H4 (cell line): ENCODE measurements at regions not wholly inside any gene's neighbourhood (a gene's known extent, or its start where the extent isn't known, plus 50 kb on each side); places are given as distances from the start of the nearest gene placed in this dataset.
"Not testable (repeated sequence)": the region's sequence is repeated elsewhere in the genome, so short reads cannot be mapped to it uniquely, and the experiment has no call there.

ENCODE experiments used
- DNase-seq: peaks from one replicate; pipeline ENCODE4 v3.0.0-alpha.2; 2015; ENCODE audit warnings: low spot score

DNA sequence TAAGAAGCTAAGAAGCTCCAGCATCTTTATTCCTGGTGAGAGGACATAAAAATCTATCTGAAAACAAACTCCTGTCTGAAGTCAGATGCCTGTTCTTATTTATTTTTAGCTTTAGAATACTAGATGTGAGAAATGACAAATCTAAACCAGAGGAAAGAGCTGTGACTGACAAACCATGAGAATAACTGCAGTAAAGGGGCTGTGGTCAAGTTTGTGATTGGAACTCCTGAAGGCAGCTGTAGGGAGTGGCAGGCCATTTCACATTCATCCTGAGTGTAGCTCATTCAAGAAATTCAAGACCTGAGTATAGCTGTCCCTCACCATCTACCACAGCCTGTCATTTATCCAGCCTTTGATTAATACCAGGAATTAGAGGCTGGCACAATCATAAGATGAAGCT is 718.8 kb downstream of the BRINP1 start:
- DNase-seq = no peak

DNA sequence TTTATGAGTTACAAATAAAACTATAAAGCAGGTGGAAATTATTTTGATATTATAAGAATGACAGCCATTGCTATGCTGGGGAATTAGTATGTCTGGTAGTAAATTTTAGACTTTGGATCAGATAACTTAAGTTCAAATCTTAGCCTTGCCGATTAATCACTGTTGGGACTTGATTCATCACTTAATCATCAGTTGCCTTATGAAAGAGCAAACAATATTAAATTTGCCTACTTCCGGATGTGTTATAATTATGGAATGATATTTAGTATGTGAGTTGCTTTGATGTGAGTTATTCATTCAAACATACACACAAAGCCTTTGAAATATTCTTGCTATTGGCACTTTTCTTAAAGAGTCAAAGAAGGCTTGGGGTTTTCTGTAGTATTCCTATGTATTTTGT is 717.7 kb downstream of the BRINP1 start:
- no peak for DNase-seq

DNA sequence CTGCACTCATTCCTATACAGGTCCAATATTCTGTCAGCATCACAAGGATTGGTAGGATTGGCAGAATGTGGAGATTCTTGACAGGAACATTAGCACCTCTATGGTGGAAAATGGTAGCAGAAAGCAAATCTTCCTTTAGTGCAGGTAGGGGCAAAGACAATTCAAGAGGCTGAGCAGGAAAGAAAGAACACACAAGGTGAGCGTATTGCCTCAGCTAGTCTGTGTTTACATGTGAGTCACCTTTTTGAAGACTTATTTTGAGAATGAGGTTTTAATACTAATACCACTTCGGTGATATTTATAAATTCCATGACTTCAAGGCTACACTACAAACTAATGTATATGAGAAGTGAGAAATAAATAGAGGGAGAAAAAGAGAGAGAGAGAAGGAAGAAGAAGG is 717.0 kb downstream of the BRINP1 start:
- no peak for DNase-seq

DNA sequence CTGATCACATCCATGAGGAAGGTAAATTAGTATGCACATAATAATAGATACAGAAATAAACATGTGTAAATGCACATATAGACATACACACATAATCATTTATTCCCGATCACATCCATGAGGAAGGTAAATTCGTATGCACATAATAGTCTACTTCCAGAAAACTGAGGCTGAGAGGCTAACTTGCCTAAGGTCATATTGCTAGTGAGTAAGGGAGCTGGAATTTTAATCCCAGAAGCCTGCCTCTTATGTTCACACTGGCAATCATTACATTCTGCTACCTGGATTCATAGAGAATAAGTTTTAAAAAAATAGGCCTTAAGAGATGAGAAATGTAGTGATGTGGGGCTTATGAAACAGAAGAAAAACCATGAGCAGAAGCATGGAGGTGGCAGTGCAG is 716.3 kb downstream of the BRINP1 start:
- no peak for DNase-seq

DNA sequence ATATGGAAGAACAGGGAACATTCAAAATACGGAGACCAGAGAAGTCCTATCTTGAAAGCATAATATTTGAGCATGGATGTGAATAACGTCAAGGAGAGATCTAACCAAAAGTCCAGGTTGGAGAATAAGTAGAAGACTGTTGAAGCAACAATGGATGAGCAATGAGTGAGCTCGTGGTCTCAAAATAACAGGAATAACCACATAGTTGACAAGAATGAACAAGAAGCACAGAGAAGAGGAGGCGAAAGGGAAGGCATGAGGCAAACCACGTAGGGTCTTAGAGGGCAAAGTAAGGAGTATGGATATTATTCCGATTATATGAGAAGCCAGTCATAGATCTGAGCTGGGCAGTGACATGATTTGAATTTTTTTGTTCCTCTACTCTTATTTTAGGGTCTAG is 710.2 kb downstream of the BRINP1 start:
- no peak for DNase-seq

DNA sequence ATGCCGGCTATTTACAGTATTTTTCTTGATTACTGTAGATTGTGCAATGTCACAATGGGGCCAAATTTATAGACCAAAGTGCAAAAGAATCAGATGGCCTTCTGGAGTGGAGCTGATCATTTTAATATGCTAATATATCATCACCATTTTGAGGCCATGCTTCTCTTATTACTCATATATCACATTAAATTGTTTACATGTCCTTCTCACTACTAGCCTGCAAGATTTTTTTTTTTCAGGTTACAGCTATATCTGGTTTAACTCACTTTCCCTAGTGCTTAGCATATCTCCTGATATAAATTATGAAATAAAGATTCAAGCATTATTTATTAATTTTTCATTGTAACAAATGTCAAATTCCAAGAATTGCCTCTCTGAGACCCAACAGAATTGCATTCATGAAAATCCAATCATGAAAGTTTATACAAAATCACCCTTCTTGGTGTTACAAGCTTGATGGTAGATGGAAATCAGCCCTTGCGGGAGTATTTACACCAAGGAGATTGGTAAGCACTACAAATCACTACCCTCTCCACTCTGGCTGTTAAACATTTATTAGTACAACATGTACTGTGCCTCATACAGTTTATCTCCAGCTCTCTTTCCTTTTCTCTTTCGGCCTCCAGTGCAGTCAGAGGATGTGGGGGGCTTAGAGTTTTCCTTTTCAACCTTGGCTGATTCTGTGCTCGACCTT is 703.9 kb downstream of the BRINP1 start:
- DNase-seq = no peak

DNA sequence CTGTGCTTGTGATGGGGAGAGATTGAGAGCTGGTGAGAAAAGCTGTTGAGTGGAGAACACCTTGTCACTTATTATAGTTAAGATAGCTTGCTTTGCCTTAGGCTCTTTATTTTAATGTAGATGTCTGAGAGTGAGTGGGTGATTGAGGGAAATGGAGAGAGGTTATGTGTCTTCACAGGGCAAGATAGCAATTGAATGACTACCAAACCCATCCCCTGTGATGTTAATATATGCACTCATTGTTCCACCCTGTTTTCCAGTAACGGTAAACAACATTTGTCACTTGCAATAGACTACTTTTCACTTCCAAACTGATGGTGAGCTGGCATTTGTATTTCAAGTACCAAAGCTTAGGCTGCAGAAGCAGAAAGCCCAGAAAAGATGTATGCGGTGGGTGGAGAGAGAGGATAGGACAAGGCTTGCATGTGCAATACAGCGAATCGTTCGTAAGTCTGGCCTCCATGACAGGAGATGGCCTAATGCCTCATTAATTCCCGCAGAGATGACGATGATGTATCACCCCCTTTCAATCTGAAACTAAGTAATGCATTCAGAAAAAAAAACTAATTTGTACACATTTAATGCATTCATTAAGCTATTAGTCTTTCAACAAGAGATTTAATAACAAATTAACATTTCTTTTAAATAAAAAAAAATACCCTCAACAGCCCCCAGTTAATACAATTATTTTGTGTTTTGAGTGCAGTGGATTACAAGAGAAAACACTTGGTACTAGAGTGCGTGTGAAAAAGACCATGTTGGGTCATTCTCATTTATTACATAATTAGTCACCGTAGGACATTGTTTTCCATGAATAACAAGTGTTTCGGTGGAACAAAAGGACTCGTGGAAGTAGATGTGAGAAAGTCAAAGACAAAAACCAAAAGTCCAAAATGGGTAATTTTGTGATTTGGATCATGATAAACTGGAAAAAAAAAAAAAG is 699.0 kb downstream of the BRINP1 start:
- DNase-seq = no peak

DNA sequence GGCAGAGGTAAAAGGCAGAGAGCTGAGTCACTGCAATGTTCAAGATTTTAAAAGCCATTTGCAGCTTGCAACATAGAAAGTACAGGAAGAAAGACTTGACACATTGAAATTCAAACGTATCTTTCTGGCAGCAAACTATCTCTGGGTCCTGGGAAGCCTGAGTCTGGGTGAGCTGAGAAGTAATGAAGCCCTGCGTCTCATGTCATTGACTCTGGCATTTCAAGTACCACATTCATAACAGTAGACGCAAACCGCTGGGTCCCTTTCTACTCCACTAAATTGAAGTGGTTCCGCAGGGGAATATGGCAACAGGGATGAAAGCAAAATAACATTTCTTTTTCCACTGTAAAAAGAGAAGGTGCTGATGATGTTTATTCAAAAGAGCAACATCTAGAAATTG is 694.3 kb downstream of the BRINP1 start:
- DNase-seq = no peak

DNA sequence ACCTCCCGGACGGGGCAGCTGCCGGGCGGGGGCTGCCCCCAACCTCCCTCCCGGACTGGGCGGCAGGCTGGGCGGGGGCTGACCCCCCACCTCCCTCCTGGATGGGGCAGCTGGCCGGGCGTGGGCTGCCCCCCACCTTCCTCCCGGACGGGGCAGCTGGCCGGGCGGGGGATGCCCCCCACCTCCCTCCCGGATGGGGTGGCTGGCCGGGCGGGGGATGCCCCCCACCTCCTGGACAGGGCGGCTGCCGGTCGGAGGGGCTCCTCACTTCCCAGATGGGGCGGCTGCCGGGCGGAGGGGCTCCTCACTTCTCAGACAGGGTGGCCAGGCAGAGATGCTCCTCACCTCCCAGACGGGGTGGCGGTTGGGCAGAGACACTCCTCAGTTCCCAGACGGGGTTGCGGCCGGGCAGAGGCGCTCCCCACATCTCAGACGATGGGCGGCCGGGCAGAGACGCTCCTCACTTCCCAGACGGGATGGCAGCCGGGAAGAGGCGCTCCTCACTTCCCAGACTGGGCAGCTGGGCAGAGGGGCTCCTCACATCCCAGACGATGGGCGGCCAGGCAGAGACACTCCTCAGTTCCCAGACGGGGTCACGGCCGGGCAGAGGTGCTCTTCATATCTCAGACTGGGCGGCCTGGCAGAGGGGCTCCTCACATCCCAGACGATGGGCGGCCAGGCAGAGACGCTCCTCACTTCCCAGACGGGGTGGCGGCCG is 691.1 kb downstream of the BRINP1 start:
- DNase-seq = not testable (repeated sequence)

DNA sequence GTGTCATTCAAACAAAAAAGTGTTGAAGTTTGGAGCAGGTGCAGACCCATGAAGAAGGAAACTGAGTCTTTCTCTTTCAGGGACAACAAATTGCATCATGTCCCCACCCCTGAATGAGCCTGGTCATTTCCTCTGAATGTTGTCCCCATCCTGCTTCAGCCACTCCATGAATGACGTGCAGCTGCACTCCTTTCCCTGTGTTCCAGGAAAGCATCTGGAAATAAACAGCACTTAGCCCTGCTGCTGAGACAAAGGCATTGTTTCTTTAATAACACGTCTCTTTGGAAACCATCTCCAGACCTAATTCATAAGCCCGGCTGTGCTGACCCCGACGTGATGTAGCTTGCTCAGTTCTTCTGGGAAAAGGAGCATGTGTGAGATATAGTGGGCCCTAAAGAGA is 682.3 kb downstream of the BRINP1 start:
- DNase-seq = no peak

DNA sequence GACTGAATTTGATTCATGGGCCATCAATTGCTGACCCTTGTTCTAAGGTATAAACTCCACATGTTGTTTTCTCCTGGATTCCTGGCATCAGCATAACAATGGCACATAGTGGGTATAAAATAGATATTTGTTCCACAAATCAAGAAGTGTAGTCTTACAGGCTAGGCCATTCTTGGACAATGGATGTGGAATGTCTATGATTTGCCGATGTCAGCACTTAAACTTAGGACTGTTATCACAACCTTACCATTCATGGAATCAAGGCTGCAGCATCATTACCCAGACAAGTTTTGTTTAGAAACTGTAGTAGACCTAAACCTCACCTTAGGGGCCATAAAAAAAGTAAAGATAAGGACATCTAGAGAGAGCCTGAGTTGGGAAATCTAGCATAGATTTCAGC is 680.0 kb downstream of the BRINP1 start:
- no peak for DNase-seq

DNA sequence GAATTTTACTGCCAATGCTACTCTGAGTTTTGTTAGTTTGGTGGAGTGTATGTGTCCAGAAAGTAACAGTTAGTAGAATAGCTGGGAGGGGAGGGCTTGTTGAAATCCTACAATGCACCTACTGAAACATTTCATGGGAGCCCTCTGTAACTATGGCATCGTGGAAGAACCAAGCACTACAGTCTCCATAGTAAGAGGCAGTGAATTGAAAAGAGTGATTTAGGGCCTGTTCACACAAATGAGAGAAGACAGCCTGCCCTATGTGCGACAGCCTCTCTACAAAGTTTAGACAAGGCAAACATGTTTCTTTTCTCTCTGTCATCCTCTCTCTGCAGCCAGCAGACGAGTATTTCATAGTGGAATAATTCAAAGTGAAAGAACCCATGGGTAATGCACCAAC is 676.6 kb downstream of the BRINP1 start:
- DNase-seq = no peak

DNA sequence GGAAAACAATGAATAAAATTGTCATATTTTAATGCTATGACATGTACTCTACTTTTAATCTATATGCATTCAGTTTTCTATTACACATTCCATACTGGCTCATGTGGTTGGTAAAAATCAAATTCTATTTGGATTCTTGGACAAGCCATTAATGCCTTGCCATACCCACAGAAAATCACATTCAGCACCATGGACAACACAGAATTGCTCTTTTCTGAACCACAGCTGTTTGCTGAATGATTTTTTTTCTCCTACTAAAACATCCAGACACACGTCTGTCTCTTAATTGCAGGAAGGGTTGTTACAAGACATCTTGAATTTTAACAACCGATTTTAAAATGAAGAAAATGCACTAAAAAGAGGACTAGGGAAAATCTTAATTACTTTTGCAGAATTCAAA is 675.6 kb downstream of the BRINP1 start:
- no peak for DNase-seq

DNA sequence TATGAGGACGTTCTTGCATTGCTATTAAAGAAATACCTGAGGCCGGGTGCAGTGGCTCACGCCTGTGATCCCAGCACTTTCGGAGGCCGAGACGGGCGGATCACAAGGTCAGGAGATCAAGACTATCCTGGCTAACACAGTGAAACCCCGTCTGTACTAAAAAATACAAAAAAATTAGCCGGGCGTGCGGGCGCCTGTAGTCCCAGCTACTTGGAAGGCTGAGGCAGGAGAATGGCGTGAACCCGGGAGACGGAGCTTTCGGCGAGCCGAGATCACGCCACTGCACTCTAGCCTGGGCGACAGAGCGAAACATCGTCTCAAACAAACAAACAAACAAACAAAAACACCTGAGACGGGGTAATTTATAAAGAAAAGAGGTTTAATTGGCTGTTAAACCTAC is 674.0 kb downstream of the BRINP1 start:
- DNase-seq = not testable (repeated sequence)

DNA sequence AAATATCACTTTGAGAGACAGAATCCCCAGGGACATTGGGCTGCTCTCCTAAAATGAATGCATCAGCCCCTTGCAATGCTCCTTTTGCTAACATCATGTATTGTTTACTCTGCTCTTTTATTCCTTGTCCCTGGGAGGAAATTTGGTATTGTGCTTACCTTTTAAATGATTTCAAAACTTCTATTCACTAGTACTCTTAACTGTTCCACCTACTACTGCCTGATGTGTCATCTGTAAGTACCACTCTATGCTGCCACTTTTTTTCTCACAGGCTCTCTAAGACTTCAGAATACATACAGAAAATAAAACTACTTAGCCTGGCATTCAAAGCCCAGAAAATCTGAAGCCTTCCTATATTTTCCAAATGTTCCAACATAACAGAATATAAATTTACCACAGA is 667.2 kb downstream of the BRINP1 start:
- no peak for DNase-seq

DNA sequence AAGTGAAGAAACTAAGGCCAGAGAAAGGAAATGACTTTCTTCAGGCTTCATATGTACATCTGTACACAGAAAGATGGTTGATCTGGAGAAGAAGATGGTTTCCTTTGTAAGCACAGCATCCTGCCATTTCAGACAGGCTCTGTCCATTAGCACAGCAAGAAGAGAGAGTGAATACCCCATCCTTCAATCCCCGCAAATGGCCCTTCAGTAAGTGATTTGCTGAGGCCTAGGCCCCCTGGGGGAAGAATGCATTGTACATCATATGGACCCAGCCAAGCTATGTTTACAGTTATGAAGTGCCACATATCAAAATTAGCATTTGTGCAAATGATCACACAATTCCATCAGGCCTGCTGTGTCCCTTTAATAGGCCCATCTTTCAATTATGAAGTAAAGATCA is 657.4 kb downstream of the BRINP1 start:
- DNase-seq = no peak

DNA sequence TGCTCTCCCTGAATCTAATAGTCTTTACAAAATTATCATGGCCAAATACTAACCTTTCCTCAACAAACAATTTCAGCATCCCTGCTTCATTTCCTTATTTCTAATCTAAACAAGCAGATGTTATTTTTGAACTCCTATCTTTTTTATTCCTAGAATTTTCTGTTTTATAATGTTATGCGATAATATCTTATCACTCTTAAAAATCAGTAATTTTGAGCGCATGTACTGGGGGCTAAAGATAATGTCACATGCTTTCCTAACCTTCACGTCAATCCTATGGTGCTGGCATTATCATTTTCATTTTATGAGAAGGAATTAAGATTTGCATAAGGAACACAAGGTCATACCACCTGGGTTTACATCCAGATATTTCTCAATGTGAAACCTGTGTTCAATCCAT is 648.0 kb downstream of the BRINP1 start:
- no peak for DNase-seq

DNA sequence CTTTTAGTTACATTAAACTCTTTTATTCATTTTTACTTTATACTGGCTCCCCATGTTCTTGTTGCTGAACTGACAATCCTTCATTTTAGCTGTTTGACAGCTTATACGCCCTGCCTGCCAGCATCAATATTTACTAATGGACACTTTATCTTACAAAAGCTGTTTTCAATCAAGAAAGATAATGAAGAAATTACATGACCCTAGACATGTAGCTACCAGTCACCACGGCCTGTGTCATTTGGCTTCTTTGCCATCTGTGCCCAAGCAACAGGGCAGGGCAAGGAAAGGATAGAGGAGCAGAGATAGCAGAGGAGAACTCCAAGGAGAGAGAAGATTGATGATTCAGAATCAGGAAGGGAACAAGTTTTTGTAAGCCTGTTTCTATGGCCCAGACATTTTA is 647.3 kb downstream of the BRINP1 start:
- DNase-seq = no peak

DNA sequence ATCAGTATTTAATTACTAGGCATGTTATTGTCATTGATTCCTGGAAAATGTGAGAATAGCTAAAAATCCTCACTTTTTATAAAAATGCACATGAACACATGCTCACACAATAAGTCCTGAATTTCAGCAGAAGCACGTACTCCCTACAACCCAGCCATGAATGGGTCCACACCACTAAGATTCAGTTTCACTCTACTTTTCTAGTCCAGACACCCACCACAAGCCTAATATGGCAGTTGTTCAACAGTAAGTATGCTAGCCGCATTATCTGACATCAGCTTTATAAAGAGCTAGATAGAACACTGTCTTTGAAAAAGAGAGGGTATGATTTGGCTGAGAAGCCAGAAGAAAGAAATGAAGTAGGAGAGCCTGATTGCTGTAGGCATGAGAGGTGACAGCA is 639.3 kb downstream of the BRINP1 start:
- no peak for DNase-seq

DNA sequence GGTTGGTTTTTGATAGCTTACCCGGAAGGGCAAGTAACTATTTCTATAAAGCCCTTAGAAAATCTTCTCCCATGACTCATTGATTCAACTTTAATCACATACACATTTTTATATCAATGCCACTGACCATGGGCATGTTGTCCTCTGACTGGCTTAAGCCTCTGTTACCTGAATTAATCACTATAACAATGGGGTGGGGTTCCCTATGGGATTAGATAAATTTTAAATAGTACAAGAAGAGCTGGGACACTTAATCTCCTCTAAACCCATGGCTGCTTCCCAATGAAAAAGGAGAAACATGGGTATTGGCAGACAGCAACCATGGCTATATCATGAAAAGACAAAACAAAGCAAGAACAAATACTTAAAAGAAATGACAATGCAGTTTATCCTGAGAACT is 636.2 kb downstream of the BRINP1 start:
- DNase-seq = no peak

DNA sequence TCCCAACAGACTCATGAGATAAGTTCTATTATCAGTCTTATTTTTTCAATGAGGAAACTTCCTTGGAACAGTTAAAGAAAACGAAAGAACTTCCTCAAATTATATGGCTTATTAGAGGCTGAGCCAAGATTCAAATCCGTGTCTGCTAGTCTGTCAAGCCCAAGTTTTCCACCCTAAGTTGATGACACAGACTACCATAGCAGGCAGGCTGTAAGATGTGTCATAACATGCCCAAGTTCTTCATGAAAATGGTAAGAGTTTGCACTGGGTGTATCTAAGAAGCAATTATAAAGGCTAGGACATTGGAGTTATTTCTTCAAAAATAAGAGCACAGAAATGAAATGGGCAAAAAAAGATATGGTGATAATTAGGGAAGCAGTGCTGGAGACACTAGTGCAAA is 634.5 kb downstream of the BRINP1 start:
- no peak for DNase-seq

DNA sequence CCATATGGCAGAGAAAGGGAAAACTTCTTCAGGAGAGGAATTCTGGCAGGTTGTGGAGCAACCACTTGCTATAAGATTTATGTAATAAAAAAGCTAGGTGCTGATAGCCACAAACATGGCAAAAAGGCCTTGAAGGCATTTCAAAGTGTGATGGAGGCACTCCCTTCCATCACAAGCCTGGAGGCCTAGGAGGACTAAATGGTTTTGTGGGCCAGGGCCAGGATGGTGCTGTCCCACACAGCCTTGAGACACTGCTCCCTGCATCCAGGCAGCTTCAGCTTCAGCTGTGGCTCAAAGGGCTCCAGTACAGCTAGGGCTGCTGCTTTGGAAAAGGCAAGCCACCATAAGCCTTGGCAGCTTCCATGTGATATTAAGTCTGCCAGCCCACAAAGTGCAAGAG is 632.8 kb downstream of the BRINP1 start:
- DNase-seq = no peak
